Mucosa of descending colon (tissue), 3 donors: ENCODE measurements at regions not wholly inside any gene's neighbourhood (a gene's known extent, or its start where the extent isn't known, plus 50 kb on each side); places are given as distances from the start of the nearest gene placed in this dataset.

Experiments used
- ATAC-seq: fragments of 200-7000 bp; cut with Tn5 transposase; one replicate; pipeline ENCODE4 v1.9.1; 2020; ENCODE audit warnings: mild to moderate bottlenecking, moderate library complexity
- DNase-seq, 3 donors: peaks; one replicate each; pipeline ENCODE4 v3.0.0-alpha.2; 2020
- H3K36me3 ChIP-seq: fragments of 200-600 bp; one replicate; pipeline ENCODE4 v1.8.0; 2021; ENCODE audit warnings: low read depth, mild to moderate bottlenecking
- H3K4me1 ChIP-seq: fragments of 200-600 bp; one replicate; pipeline ENCODE4 v1.8.0; 2021; ENCODE audit warnings: low read depth, mild to moderate bottlenecking
- H3K4me3 ChIP-seq: fragments of 200-600 bp; one replicate; pipeline ENCODE4 v1.8.0; 2021; ENCODE audit warnings: mild to moderate bottlenecking
- H3K9me3 ChIP-seq: fragments of 200-600 bp; one replicate; pipeline ENCODE4 v1.8.0; 2021; ENCODE audit warnings: mild to moderate bottlenecking
- CTCF ChIP-seq: fragments of 200-600 bp; IDR thresholded peaks from one replicate; pipeline ENCODE4 v1.8.0; 2022; ENCODE audit warnings: antibody characterized with exemption, mild to moderate bottlenecking
- intact Hi-C, 2 donors: fragments of 100-400 bp; cut with DNase I in 1 of 2; cut with micrococcal nuclease in 1 of 2; formaldehyde crosslinking; loops; one replicate each; pipeline versions ENCODE4 v1.11.0 to v1.11.1; 2022; cut with DNase I, micrococcal nuclease
- donor health status: DM: no; HTN: no; CAD: no; lungs with moderate emphysema.
- donor health status: DM: no; HTN: no; CAD: no.
- donor health status: DM: no; HTN: yes; CAD: no.

- Histone ChIP-seq H3K9me3 (no peaks in the 10 kb centered on the region), H3K4me3 (no peak overlapping the region), H3K36me3 (no peaks in the 10 kb centered on the region), H3K4me1 (no peaks in the 10 kb centered on the region)
- intact Hi-C loops: no loop called here
- DNase-seq (no peak), ATAC-seq (no peak)
- TF ChIP-seq CTCF: no peak
Observed at GRCh38 chr16:64102654-64103053, 1019.2 kb downstream of the CDH11 start.

DNA sequence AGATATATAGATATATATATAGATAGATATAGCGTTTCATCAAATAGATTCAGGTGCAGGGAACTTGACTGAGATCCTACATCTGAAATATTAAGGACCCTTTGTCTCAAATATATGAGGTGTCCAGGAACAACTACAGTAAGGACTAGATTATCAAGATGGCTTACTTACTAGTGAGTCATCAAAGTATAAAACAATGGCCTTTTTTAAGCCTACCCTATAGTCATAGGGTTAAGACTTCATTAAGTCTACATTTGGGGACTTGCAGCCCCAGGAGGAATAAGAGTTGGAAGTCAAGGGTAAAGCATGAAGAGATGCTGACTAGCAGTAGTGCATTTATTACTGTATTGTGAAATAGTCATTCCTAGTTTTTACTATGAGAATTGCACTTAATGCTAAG, 1023.4 kb downstream of the CDH11 start:
- Histone ChIP-seq H3K9me3 (no peaks in the 10 kb centered on the region), H3K4me1 (no peaks in the 10 kb centered on the region), H3K36me3 (no peaks in the 10 kb centered on the region), H3K4me3 (no peak overlapping the region)
- intact Hi-C loops: no loop called here
- TF ChIP-seq CTCF: no peak
- no peak for ATAC-seq
- DNase-seq: no peak

DNA sequence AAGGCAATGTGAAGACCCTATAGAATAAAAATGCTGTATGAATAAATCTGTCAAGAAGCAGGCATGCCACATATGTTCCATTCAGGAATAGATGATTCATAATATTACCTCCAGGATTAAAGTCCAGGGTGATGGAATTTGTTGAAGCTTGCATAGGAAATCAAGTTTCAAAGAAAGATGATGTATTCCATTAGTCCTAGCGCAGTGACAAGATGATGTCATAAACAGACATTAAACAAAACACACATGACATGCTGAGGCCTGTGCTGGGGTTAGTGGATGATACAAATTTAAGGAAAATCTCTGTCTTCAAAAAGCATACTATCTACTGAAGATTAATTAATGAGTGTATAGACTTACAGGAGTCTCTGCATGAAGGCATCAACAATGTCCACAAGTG, 1025.2 kb downstream of the CDH11 start:
- no peak for ATAC-seq
- no peak for TF ChIP-seq CTCF
- Histone ChIP-seq H3K4me3 (no peak overlapping the region), H3K9me3 (no peaks in the 10 kb centered on the region), H3K36me3 (no peaks in the 10 kb centered on the region), H3K4me1 (no peaks in the 10 kb centered on the region)
- intact Hi-C loops: no loop called here
- DNase-seq: no peak

GRCh38 chr16:64094992-64095634, 1026.8 kb downstream of the CDH11 start:
- ATAC-seq (no peak), DNase-seq (no peak)
- no peak for TF ChIP-seq CTCF
- Histone ChIP-seq H3K4me3 (no peak overlapping the region), H3K4me1 (no peaks in the 10 kb centered on the region), H3K36me3 (no peaks in the 10 kb centered on the region), H3K9me3 (no peaks in the 10 kb centered on the region)
- intact Hi-C loops: no loop called here

GRCh38 chr16:64094181-64094965, 1027.5 kb downstream of the CDH11 start:
- no peak for ATAC-seq
- DNase-seq: no peak
- no peaks in the 10 kb centered on the region for H3K36me3 ChIP-seq
- H3K9me3 ChIP-seq: no peaks in the 10 kb centered on the region
- no peaks in the 10 kb centered on the region for H3K4me1 ChIP-seq
- H3K4me3 ChIP-seq: no peak overlapping the region
- intact Hi-C loops: no loop called here
- no peak for TF ChIP-seq CTCF
